ENCODE measurements at regions not wholly inside any gene's neighbourhood (a gene's known extent, or its start where the extent isn't known, plus 50 kb on each side); places are given as distances from the start of the nearest gene placed in this dataset.
A peak's percentile ranks its signal among the peaks of the same experiment; 100 is the strongest.

DNA sequence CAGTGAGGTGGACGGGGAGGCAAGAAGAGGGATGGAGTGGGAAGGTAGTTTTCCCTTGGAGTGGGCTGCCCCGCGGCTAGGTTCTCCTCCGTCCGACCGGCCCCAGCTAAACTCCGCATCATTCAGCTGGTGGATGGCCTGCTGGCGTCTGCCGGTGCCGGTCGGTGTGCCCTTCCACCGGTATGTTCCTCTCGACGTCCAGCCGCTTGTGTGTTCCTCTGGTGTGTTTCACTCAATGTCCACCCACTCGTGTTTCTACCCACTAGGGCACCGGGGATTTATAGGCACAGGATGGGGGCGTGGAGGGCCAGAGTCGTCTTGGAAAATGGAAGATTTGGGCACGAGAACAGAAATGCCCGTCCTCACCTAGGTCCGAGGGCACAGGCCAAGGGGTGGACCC lies 931.7 kb upstream of the B3GALT2 start:
- no peak for DNase-seq
- Mint-ChIP-seq H3K36me3 (ENCODE audit: low read depth) (no peaks in the 10 kb centered on the region), H3K4me3 (no peak overlapping the region), H3K4me1 (no peaks in the 10 kb centered on the region), H3K27ac (no peak overlapping the region), H3K27me3 (ENCODE audit: insufficient read depth) (no peaks in the 10 kb centered on the region), H3K9me3 (peaks cover 6% of the 10 kb centered on the region)
- TF ChIP-seq, protein P1, sequence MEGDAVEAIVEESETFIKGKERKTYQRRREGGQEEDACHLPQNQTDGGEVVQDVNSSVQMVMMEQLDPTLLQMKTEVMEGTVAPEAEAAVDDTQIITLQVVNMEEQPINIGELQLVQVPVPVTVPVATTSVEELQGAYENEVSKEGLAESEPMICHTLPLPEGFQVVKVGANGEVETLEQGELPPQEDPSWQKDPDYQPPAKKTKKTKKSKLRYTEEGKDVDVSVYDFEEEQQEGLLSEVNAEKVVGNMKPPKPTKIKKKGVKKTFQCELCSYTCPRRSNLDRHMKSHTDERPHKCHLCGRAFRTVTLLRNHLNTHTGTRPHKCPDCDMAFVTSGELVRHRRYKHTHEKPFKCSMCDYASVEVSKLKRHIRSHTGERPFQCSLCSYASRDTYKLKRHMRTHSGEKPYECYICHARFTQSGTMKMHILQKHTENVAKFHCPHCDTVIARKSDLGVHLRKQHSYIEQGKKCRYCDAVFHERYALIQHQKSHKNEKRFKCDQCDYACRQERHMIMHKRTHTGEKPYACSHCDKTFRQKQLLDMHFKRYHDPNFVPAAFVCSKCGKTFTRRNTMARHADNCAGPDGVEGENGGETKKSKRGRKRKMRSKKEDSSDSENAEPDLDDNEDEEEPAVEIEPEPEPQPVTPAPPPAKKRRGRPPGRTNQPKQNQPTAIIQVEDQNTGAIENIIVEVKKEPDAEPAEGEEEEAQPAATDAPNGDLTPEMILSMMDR (conservative IDR thresholded peaks at IDR 0.05) = no peak
- Histone ChIP-seq H3K27me3 (ENCODE audit: control insufficient read depth, insufficient read depth, low read length, poor library complexity, severe bottlenecking) (no peaks in the 10 kb centered on the region), H3K4me3 (ENCODE audit: low read length) (no peak overlapping the region), H3K27ac (ENCODE audit: low read depth, low read length) (no peak overlapping the region), H3K9me3 (ENCODE audit: control insufficient read depth, low read length) (peaks cover 11% of the 10 kb centered on the region), H3K9ac (ENCODE audit: extremely low read depth, low read length, poor library complexity, severe bottlenecking) (no peak overlapping the region), H3K36me3 (ENCODE audit: control insufficient read depth, insufficient read depth, low read length) (no peaks in the 10 kb centered on the region), H3K4me1 (ENCODE audit: control insufficient read depth, insufficient read depth, low read length) (no peaks in the 10 kb centered on the region)
- 92 to 94% methylated on average over 11 to 22 of the region's 22 CpGs for WGBS, 2 experiments (ENCODE audit: insufficient coverage in 1 of 2, insufficient read length in 1 of 2)

DNA sequence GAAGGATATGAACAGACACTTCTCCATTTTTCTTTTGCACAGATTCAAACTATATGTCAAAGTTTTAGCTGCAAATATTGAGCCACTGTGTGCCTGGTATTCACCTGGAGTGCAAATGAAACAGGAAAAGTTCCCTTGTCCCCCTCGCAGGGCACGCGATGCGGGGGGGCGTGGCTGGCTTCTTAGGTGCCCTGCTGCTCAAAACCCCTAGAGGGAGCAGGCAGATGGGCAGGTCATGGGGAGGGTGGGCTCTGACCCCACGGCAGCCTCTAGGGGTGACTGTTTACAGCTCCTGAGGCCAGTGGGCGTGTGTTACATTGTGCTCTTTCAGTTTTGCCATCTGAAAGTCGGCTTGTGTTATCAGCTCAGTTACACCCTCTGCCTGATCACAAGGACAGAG lies 931.2 kb upstream of the B3GALT2 start:
- Mint-ChIP-seq H3K4me3 (no peak overlapping the region), H3K4me1 (no peaks in the 10 kb centered on the region), H3K9me3 (peaks cover 6% of the 10 kb centered on the region), H3K27ac (no peak overlapping the region), H3K27me3 (ENCODE audit: insufficient read depth) (no peaks in the 10 kb centered on the region), H3K36me3 (ENCODE audit: low read depth) (no peaks in the 10 kb centered on the region)
- Histone ChIP-seq H3K27ac (ENCODE audit: low read depth, low read length) (no peak overlapping the region), H3K4me3 (ENCODE audit: low read length) (no peak overlapping the region), H3K36me3 (ENCODE audit: control insufficient read depth, insufficient read depth, low read length) (no peaks in the 10 kb centered on the region), H3K4me1 (ENCODE audit: control insufficient read depth, insufficient read depth, low read length) (no peaks in the 10 kb centered on the region), H3K27me3 (ENCODE audit: control insufficient read depth, insufficient read depth, low read length, poor library complexity, severe bottlenecking) (no peaks in the 10 kb centered on the region), H3K9me3 (ENCODE audit: control insufficient read depth, low read length) (peaks cover 11% of the 10 kb centered on the region), H3K9ac (ENCODE audit: extremely low read depth, low read length, poor library complexity, severe bottlenecking) (no peak overlapping the region)
- TF ChIP-seq, protein P1 (conservative IDR thresholded peaks at IDR 0.05) = peak; percentile 73
- DNase-seq = peak; percentile 89
- 73 to 75% methylated on average over 7 to 8 of the region's 8 CpGs for WGBS, 2 experiments (ENCODE audit: insufficient coverage in 1 of 2, insufficient read length in 1 of 2)

DNA sequence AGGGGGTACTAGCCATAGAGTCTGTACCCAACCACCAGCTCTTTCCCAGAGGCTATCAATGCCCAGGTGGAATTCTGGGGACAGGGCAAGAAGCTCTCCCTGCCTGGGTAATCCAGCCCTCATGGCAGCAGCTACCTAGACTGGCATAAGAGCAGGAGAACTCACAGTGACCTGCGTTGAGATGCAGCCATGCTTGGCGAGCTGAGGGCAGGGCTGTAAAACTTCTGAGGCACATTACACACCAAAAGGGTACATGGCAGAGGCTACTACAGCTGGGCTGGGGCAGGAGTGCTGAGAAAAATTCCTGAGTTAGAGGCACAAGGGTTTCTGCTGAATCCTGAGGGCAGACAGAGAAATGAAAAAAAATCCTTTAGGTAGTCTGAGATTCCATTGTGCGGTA lies 927.9 kb upstream of the B3GALT2 start:
- H3K9ac ChIP-seq (ENCODE audit: extremely low read depth, low read length, poor library complexity, severe bottlenecking) = no peak overlapping the region
- Mint-ChIP-seq H3K27me3 (ENCODE audit: insufficient read depth) (no peaks in the 10 kb centered on the region), H3K27ac (no peak overlapping the region), H3K36me3 (ENCODE audit: low read depth) (no peaks in the 10 kb centered on the region), H3K4me3 (no peak overlapping the region), H3K4me1 (no peaks in the 10 kb centered on the region), H3K9me3 (no peaks in the 10 kb centered on the region)
- H3K36me3 ChIP-seq (ENCODE audit: control insufficient read depth, insufficient read depth, low read length) = no peaks in the 10 kb centered on the region
- no peak overlapping the region for H3K27ac ChIP-seq (ENCODE audit: low read depth, low read length)
- no peak overlapping the region for H3K4me3 ChIP-seq (ENCODE audit: low read length)
- H3K9me3 ChIP-seq (ENCODE audit: control insufficient read depth, low read length) = no peaks in the 10 kb centered on the region
- no peaks in the 10 kb centered on the region for H3K4me1 ChIP-seq (ENCODE audit: control insufficient read depth, insufficient read depth, low read length)
- 50 to 59% methylated on average over 2 to 3 of the region's 3 CpGs for WGBS, 2 experiments (ENCODE audit: insufficient coverage in 1 of 2, insufficient read length in 1 of 2)
- H3K27me3 ChIP-seq (ENCODE audit: control insufficient read depth, insufficient read depth, low read length, poor library complexity, severe bottlenecking) = no peaks in the 10 kb centered on the region
- TF ChIP-seq, protein P1 (conservative IDR thresholded peaks at IDR 0.05) = no peak
- no peak for DNase-seq
